MM.1S (cell line): ENCODE measurements at regions not wholly inside any gene's neighbourhood (a gene's known extent, or its start where the extent isn't known, plus 50 kb on each side); places are given as distances from the start of the nearest gene placed in this dataset.

Experiments used
- CTCF ChIP-seq: fragments of 300-600 bp; sonication (generic); IDR thresholded peaks from 2 replicates; pipeline ENCODE4 v1.5.1; 2016; ENCODE audit warnings: antibody characterized with exemption, low read length, mixed read lengths
- EZH2phosphoT487 ChIP-seq: fragments of 300-600 bp; sonication (generic); IDR thresholded peaks from 2 replicates; pipeline ENCODE4 v1.6.1; 2018; ENCODE audit warnings: antibody characterized with exemption, low read length

GRCh38 chr5:124910354-124911016 is 164.0 kb upstream of the ZNF608 start:
- TF ChIP-seq CTCF (no peak), EZH2phosphoT487 (no peak)
